HepG2 (cell line): ENCODE measurements at regions not wholly inside any gene's neighbourhood (a gene's known extent, or its start where the extent isn't known, plus 50 kb on each side); places are given as distances from the start of the nearest gene placed in this dataset.

Experiments
- ATAC-seq: fragments of 200-7000 bp; cut with Tn5 transposase; 3 replicates; pipeline ENCODE4 v1.9.1; 2020; ENCODE audit warnings: mild to moderate bottlenecking, moderate library complexity
- BruUV-seq: library from RNA; stranded (reverse); fragments of 400-500 nt; replicated peaks from 2 replicates; lab custom pipeline; 2021; lab: Mats Ljungman, UMichigan
- CTCF ChIA-PET: fragments of 300-600 bp; formaldehyde crosslinking; extraction: SDS; loops from one replicate; lab custom pipeline; 2021; ENCODE audit warnings: low total read pairs, inconsistent platforms, low intra/inter-chr PET ratio; lab: Yijun Ruan, JAX
- POLR2A ChIA-PET: fragments of 350-600 bp; sonication (Branson Sonifier 250); formaldehyde crosslinking; loops from one replicate; lab custom pipeline; 2020; ENCODE audit warnings: antibody characterized with exemption, inconsistent platforms; lab: Yijun Ruan, JAX
- DNase-seq: peaks from one replicate; pipeline ENCODE4 v3.0.0-alpha.2; 2015; ENCODE audit warnings: low spot score
- FAIRE-seq: peaks from 3 replicates; lab custom pipeline; 2011; peaks lifted over from hg19 to GRCh38; lab: Jason Lieb, UNC
- H2AFZ ChIP-seq: one replicate; pipeline ENCODE4 v1.6.1; 2011; ENCODE audit warnings: low read length, inconsistent platforms
- H3K27ac ChIP-seq: fragments of 300-600 bp; 3 replicates; pipeline ENCODE4 v1.8.0; 2011; ENCODE audit warnings: mixed run types, mild to moderate bottlenecking, mixed read lengths, low read length, inconsistent platforms; ENCODE audit not compliant: insufficient read depth; ENCODE audit errors: extremely low read length
- H3K27me3 ChIP-seq, 2 experiments: fragments of 200-600 bp in 1 of 2; 2 replicates in 1 of 2; 3 replicates in 1 of 2; pipeline versions ENCODE4 v1.6.0 to v1.8.0; 2011; ENCODE audit warnings: low read length in 2 of 2, mild to moderate bottlenecking in 2 of 2, moderate library complexity in 2 of 2, inconsistent platforms in 1 of 2; ENCODE audit not compliant: insufficient read depth in 2 of 2, control insufficient read depth in 1 of 2
- H3K36me3 ChIP-seq, 2 experiments: fragments of 200-600 bp in 1 of 2; replicated peaks in 1 of 2; 2 replicates in 1 of 2; 3 replicates in 1 of 2; pipeline versions ENCODE4 v1.5.1 to v1.8.0; 2011; ENCODE audit warnings: low read length in 2 of 2, inconsistent platforms in 1 of 2; ENCODE audit not compliant: insufficient read depth in 2 of 2, control insufficient read depth in 1 of 2
- H3K4me1 ChIP-seq: 2 replicates; pipeline ENCODE4 v1.5.1; 2012; ENCODE audit warnings: low read length, inconsistent platforms; ENCODE audit not compliant: insufficient read depth
- H3K4me2 ChIP-seq: 2 replicates; pipeline ENCODE4 v1.6.0; 2011; ENCODE audit warnings: low read depth, low read length, inconsistent platforms
- H3K4me3 ChIP-seq, 3 experiments: fragments of 200-600 bp in 1 of 3; sonication (generic), shearing (Covaris generic) in 1 of 3; replicated peaks in 1 of 3; 2 replicates each; pipeline ENCODE4 v1.5.1; 2011 to 2016; ENCODE audit warnings: low read length in 3 of 3, inconsistent platforms in 2 of 3, low read depth in 2 of 3, mild to moderate bottlenecking in 2 of 3, control low read depth in 1 of 3, mixed read lengths in 1 of 3; ENCODE audit not compliant: insufficient read depth in 1 of 3
- H3K79me2 ChIP-seq: one replicate; pipeline ENCODE4 v1.6.1; 2011; ENCODE audit warnings: low read length, inconsistent platforms; ENCODE audit not compliant: insufficient read depth
- H3K9ac ChIP-seq: 2 replicates; pipeline ENCODE4 v1.6.0; 2011; ENCODE audit warnings: mild to moderate bottlenecking, low read depth, low read length, inconsistent platforms; ENCODE audit not compliant: insufficient read depth
- H3K9me3 ChIP-seq: 2 replicates; pipeline ENCODE4 v1.5.1; 2012; ENCODE audit warnings: mild to moderate bottlenecking, low read length
- H4K20me1 ChIP-seq: 2 replicates; pipeline ENCODE4 v1.6.0; 2011; ENCODE audit warnings: inconsistent platforms, mild to moderate bottlenecking, low read length, moderate library complexity; ENCODE audit not compliant: insufficient read depth
- CREM ChIP-seq, 2 experiments: sonication (generic) in 1 of 2; formaldehyde crosslinking in 1 of 2; IDR thresholded peaks; 2 replicates each; pipeline versions ENCODE4 v1.4.0 to v1.6.1; 2016 to 2020; ENCODE audit warnings: antibody characterized with exemption in 1 of 2, mild to moderate bottlenecking in 1 of 2, missing genetic modification reagents in 1 of 2
- HMGXB3 ChIP-seq: sonication (generic); formaldehyde crosslinking; IDR thresholded peaks from 2 replicates; pipeline ENCODE4 v1.4.0; 2020; ENCODE audit warnings: missing genetic modification reagents, borderline replicate concordance
- HNRNPLL ChIP-seq: fragments of 200-400 bp; formaldehyde crosslinking; IDR thresholded peaks from 2 replicates; pipeline ENCODE4 v1.6.1; 2017; ENCODE audit warnings: mild to moderate bottlenecking, low read depth, low read length; ENCODE audit not compliant: poor library complexity, severe bottlenecking
- ISX ChIP-seq: sonication (generic); formaldehyde crosslinking; conservative IDR thresholded peaks from 2 replicates; pipeline ENCODE4 v1.5.0; 2020; ENCODE audit warnings: missing genetic modification reagents
- MAFG ChIP-seq: sonication (generic); formaldehyde crosslinking; IDR thresholded peaks from 2 replicates; pipeline ENCODE4 v1.5.1; 2020; ENCODE audit warnings: mild to moderate bottlenecking, missing genetic modification reagents
- NFE2L2 ChIP-seq: fragments of 150-350 bp; IDR thresholded peaks from 2 replicates; pipeline ENCODE4 v1.6.1; 2014; ENCODE audit warnings: low read length
- NKX3-1 ChIP-seq: sonication (generic); formaldehyde crosslinking; IDR thresholded peaks from 2 replicates; pipeline ENCODE4 v1.5.0; 2020; ENCODE audit warnings: missing genetic modification reagents
- PHB2 ChIP-seq: fragments of 450-650 bp; IDR thresholded peaks from 2 replicates; pipeline ENCODE4 v1.6.1; 2018; ENCODE audit not compliant: partially characterized antibody
- PRPF4 ChIP-seq: fragments of 200-400 bp; formaldehyde crosslinking; IDR thresholded peaks from 2 replicates; pipeline ENCODE4 v1.6.1; 2016; ENCODE audit warnings: low read length, low read depth; ENCODE audit not compliant: poor library complexity, severe bottlenecking
- ZBTB26 ChIP-seq: IDR thresholded peaks from 2 replicates; pipeline ENCODE4 v1.6.1; 2016; ENCODE audit warnings: missing compliant biosample characterization, missing genetic modification reagents, borderline replicate concordance
- ZNF549 ChIP-seq: sonication (generic); formaldehyde crosslinking; IDR thresholded peaks from 2 replicates; pipeline ENCODE4 v1.5.0; 2020; ENCODE audit warnings: missing genetic modification reagents
- ZNF589 ChIP-seq: sonication (generic); formaldehyde crosslinking; conservative IDR thresholded peaks from 2 replicates; pipeline ENCODE4 v1.8.0; 2022; ENCODE audit warnings: mild to moderate bottlenecking, moderate library complexity, missing genetic modification reagents
- WGBS: methylation state at CpG from one replicate; pipeline ENCODE4 v1.1.6; 2017; ENCODE audit warnings: low lambda C conversion rate; 5-methylcytosine and 5-hydroxymethylcytosine counted together
- in situ Hi-C: cut with HindIII; loops from 2 replicates; pipeline ENCODE4 v1.10.0; 2017; ENCODE audit warnings: low pct_unique_long_range_greater_than_20kb; ENCODE audit not compliant: extremely low pct_ligation_motif_present
- intact Hi-C: fragments of 100-400 bp; cut with micrococcal nuclease; formaldehyde crosslinking; loops from one replicate; pipeline ENCODE4 v1.10.0; 2022; ENCODE audit not compliant: unreplicated experiment

GRCh38 chr1:232307296-232308017 is 322.5 kb downstream of the SIPA1L2 start:
- ATAC-seq (no peak), DNase-seq (no peak), FAIRE-seq (no peak)
- no peaks in the 10 kb centered on the region for H3K4me1 ChIP-seq
- ChIA-PET CTCF (interaction anchor here (0.6 kb wide), 1 partner anchor 1391 kb away, joined by 3 read pairs; no protein-coding TSS in a partner anchor), POLR2A (no interaction called here)
- no TSS peak for BruUV-seq
- H3K27me3 ChIP-seq: no peaks in the 10 kb centered on the region; a peak in 1 of 5 replicates
- no peaks in the 10 kb centered on the region for H3K79me2 ChIP-seq
- no peak overlapping the region for H3K4me3 ChIP-seq
- H3K9ac ChIP-seq: no peak overlapping the region
- H2AFZ ChIP-seq: no peak overlapping the region
- no peaks in the 10 kb centered on the region for H3K36me3 ChIP-seq
- H3K4me2 ChIP-seq: no peak overlapping the region
- no peak overlapping the region for H3K27ac ChIP-seq
- in situ Hi-C loops (no loop called here), intact Hi-C loops (no loop called here)
- no peaks in the 10 kb centered on the region for H3K9me3 ChIP-seq
- H4K20me1 ChIP-seq: no peaks in the 10 kb centered on the region
- WGBS: 29% methylated on average over 5 of the region's 5 CpGs
- no peak for TF ChIP-seq NFE2L2
- TF ChIP-seq ZBTB26 (CRISPR knock-in tag): no peak
- no peak for TF ChIP-seq ZNF589 (CRISPR knock-in tag)
- TF ChIP-seq ZNF549: no peak
- TF ChIP-seq NKX3-1: no peak
- TF ChIP-seq HMGXB3 (CRISPR knock-in tag): no peak
- no peak for TF ChIP-seq MAFG
- TF ChIP-seq PHB2: no peak
- TF ChIP-seq HNRNPLL: no peak
- TF ChIP-seq CREM (IDR thresholded peaks at IDR 0.05): no peak
- no peak for TF ChIP-seq CREM (CRISPR knock-in tag; IDR thresholded peaks at IDR 0.05)
- TF ChIP-seq PRPF4: no peak
- TF ChIP-seq ISX (CRISPR knock-in tag): no peak
